GM19452 (cell line): ENCODE measurements at regions not wholly inside any gene's neighbourhood (a gene's known extent, or its start where the extent isn't known, plus 50 kb on each side); places are given as distances from the start of the nearest gene placed in this dataset.

ENCODE experiments used
- ATAC-seq: cut with Tn5 transposase; IDR thresholded peaks from one replicate; pipeline ENCODE4 v1.9.1; 2021; ENCODE audit not compliant: unreplicated experiment

GRCh38 chr15:97899981-97900380 is 60.5 kb upstream of the ARRDC4 start:
- ATAC-seq: no peak

GRCh38 chr15:97902140-97902780 is 58.2 kb upstream of the ARRDC4 start:
- no peak for ATAC-seq

GRCh38 chr15:97903560-97903959 is 56.9 kb upstream of the ARRDC4 start:
- ATAC-seq: no peak

DNA sequence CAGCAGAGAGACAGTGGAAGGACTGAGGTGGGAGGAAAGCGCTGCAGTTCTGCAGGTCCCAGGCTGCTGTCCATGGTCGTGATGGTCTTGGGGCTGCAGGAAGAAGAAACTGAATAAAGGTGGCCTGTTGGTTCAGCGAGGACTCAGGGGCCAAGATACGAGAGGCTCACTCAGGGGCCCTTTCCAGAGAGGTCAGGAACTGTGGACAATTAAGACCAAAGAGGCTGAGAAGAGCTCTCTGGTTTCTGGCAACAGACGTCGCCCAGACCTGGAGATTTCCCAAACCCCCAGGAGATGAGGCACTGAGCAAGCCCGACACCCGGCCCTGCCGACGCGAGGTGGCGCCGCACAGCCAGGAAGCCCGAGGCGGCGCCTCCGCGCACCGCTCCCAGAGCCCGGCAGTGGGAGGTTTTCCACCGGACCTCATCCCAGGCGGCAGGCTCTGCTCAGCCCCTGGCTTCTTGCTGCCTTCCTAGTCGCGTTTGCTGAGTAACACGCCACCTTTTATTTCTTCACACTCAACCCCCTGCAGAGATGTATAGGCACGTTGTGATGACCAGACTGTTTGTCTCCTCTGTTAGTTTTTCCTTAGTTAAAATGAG is 56.4 kb upstream of the ARRDC4 start:
- ATAC-seq: no peak

DNA sequence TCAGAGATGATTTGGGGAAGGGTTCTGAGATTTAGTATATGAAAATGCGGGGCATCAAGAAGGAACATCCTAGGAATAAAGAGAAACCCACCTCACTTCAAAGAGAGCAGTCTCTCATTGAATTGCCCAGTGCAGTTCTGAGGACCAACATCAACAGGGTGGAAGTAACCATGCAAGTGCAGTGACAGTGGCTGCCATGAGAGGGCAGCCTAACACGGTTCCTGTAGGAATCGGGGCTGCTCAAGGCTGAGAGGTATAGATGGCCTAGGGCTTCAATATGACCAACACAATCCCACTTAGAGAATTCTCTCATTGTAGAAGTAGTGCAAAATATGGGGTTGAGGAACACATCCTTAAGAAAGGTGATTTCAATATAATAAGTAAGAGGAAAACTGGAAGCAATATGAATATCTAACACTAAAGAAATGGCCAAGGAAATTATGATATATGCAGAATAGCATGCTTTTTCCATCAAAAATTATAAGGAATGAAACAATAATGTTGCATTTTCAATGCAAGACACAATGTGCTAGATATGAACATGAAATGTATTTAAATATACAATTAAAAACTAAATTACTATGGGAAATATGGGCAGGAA is 51.1 kb upstream of the ARRDC4 start:
- ATAC-seq: peak; percentile 89
